Panc1 (cell line): ENCODE measurements at regions not wholly inside any gene's neighbourhood (a gene's known extent, or its start where the extent isn't known, plus 50 kb on each side); places are given as distances from the start of the nearest gene placed in this dataset.

ENCODE experiments used
- ATAC-seq: fragments of 200-7000 bp; cut with Tn5 transposase; 2 replicates; pipeline ENCODE4 v1.9.1; 2020; ENCODE audit warnings: mild to moderate bottlenecking, moderate library complexity
- BruUV-seq: library from RNA; stranded (reverse); fragments of 400-500 nt; replicated peaks from 2 replicates; lab custom pipeline; 2021; lab: Mats Ljungman, UMichigan
- CTCF ChIA-PET: fragments of 300-600 bp; sonication (Branson Sonifier 250); formaldehyde crosslinking; loops from one replicate; lab custom pipeline; 2022; ENCODE audit warnings: antibody characterized with exemption; lab: Charles Lee
- POLR2A ChIA-PET: fragments of 300-600 bp; sonication (Branson Sonifier 250); formaldehyde crosslinking; loops from one replicate; lab custom pipeline; 2022; ENCODE audit warnings: antibody characterized with exemption; lab: Charles Lee
- DNase-seq: peaks from one replicate; pipeline ENCODE4 v3.0.0-alpha.2; 2010; ENCODE audit warnings: low read depth, low spot score
- H3K27ac ChIP-seq: 2 replicates; pipeline ENCODE4 v1.5.1; 2011; ENCODE audit warnings: mild to moderate bottlenecking, low read length, inconsistent platforms
- H3K27me3 ChIP-seq: fragments of 200-500 bp; sonication (Bioruptor generic); 2 replicates; pipeline ENCODE4 v1.6.0; 2014; ENCODE audit warnings: low read length, inconsistent platforms; ENCODE audit not compliant: control insufficient read depth, insufficient read depth
- H3K36me3 ChIP-seq: fragments of 200-500 bp; sonication (Bioruptor generic); 2 replicates; pipeline ENCODE4 v1.5.1; 2014; ENCODE audit warnings: inconsistent platforms, mild to moderate bottlenecking, low read length, moderate library complexity; ENCODE audit not compliant: control insufficient read depth, insufficient read depth
- H3K4me1 ChIP-seq: 2 replicates; pipeline ENCODE4 v1.5.1; 2011; ENCODE audit warnings: inconsistent platforms, mild to moderate bottlenecking, low read length, moderate library complexity; ENCODE audit not compliant: control insufficient read depth, insufficient read depth
- H3K4me3 ChIP-seq, 2 experiments: 2 replicates each; pipeline ENCODE4 v1.5.1; 2011 to 2012; ENCODE audit warnings: low read depth in 2 of 2, low read length in 2 of 2, mild to moderate bottlenecking in 2 of 2, inconsistent platforms in 1 of 2, moderate library complexity in 1 of 2
- H3K9me3 ChIP-seq: fragments of 200-500 bp; sonication (Bioruptor generic); 2 replicates; pipeline ENCODE4 v1.5.1; 2014; ENCODE audit warnings: low read depth, mild to moderate bottlenecking, inconsistent platforms, low read length, moderate library complexity; ENCODE audit not compliant: control insufficient read depth, insufficient read depth
- POLR2AphosphoS5 ChIP-seq: IDR thresholded peaks from 2 replicates; pipeline ENCODE4 v1.6.1; 2012; ENCODE audit warnings: mild to moderate bottlenecking, low read depth, low read length, moderate library complexity
- SIN3A ChIP-seq: IDR thresholded peaks from 2 replicates; pipeline ENCODE4 v1.6.1; 2012; ENCODE audit warnings: low read depth, mild to moderate bottlenecking, low read length, moderate library complexity, borderline replicate concordance; ENCODE audit not compliant: insufficient read depth
- TCF7L2 ChIP-seq: IDR thresholded peaks from 2 replicates; pipeline ENCODE4 v1.6.1; 2011; ENCODE audit warnings: mild to moderate bottlenecking, low read depth, low read length, inconsistent platforms
- in situ Hi-C: cut with HindIII; loops from 2 replicates; pipeline ENCODE4 v1.10.0; 2016; ENCODE audit warnings: low sequenced_read_pairs, low pct_unique_long_range_greater_than_20kb
- intact Hi-C: fragments of 100-400 bp; cut with micrococcal nuclease; formaldehyde crosslinking; loops from one replicate; pipeline ENCODE4 v1.10.0; 2022; ENCODE audit not compliant: unreplicated experiment
- TF ChIP-seq, protein P1 (sequence below): fragments of 450-650 bp; IDR thresholded peaks from 2 replicates; pipeline ENCODE4 v1.5.1; 2017; ENCODE audit warnings: mild to moderate bottlenecking
- TF ChIP-seq, protein P2 (sequence below), 2 experiments: IDR thresholded peaks; 2 replicates each; pipeline ENCODE4 v1.6.1; 2011 to 2012; ENCODE audit warnings: low read depth in 2 of 2, control low read depth in 1 of 2, low read length in 1 of 2, mild to moderate bottlenecking in 1 of 2, moderate library complexity in 1 of 2; ENCODE audit not compliant: insufficient read depth in 1 of 2

- CTCF ChIA-PET = no interaction called here
- ATAC-seq = no peak
- Histone ChIP-seq H3K27me3 (peaks cover 2% of the 10 kb centered on the region; the same call in 1 of the 2 replicates), H3K4me3 (no peak overlapping the region), H3K9me3 (no peaks in the 10 kb centered on the region), H3K4me1 (no peaks in the 10 kb centered on the region), H3K36me3 (no peaks in the 10 kb centered on the region), H3K27ac (no peak overlapping the region)
- intact Hi-C loops (no loop called here), in situ Hi-C loops (no loop called here)
- DNase-seq = no peak
- POLR2A ChIA-PET = no interaction called here
- TF ChIP-seq POLR2AphosphoS5 (no peak), SIN3A (no peak)
- TF ChIP-seq, protein P1, sequence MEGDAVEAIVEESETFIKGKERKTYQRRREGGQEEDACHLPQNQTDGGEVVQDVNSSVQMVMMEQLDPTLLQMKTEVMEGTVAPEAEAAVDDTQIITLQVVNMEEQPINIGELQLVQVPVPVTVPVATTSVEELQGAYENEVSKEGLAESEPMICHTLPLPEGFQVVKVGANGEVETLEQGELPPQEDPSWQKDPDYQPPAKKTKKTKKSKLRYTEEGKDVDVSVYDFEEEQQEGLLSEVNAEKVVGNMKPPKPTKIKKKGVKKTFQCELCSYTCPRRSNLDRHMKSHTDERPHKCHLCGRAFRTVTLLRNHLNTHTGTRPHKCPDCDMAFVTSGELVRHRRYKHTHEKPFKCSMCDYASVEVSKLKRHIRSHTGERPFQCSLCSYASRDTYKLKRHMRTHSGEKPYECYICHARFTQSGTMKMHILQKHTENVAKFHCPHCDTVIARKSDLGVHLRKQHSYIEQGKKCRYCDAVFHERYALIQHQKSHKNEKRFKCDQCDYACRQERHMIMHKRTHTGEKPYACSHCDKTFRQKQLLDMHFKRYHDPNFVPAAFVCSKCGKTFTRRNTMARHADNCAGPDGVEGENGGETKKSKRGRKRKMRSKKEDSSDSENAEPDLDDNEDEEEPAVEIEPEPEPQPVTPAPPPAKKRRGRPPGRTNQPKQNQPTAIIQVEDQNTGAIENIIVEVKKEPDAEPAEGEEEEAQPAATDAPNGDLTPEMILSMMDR = no peak
- no TSS peak for BruUV-seq
Measured at GRCh38 chr2:128867311-128867710, 548.6 kb upstream of the HS6ST1 start.

DNA sequence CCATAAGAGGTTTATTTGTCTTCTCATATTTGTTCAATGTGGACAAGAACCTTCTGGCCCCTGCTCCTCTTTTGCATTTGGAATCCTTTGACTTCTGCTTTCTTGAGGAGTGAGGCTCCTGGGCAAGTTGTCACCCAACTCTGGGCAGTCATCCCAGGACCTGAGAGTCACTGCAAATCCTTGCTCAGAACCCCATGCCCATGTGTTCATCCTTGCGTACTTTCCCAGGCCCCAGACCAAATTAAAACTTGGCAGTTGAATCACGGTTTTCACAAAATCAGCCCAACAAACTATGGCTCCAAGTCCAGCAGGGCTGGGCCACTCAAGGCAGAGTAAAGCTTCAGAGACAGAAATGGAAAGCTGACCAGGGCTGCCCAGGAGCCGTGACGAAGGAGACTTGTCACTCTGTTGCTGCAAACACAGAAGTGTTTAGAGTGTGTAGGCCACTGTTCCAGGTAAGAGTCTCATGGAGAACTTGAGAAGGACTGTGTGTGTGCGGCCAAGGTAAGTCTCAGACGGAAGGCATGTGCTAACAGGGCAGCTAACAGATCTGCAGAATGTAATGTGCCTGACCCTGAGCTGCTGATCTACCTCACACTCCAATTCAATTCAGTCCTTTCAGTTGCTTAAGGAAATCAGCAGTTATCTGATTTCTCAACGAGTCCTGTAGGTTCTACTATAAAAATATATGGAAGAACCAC is 549.4 kb upstream of the HS6ST1 start:
- CTCF ChIA-PET = no interaction called here
- DNase-seq = no peak

More for the DNA sequence above, 549.4 kb upstream of the HS6ST1 start:
- Histone ChIP-seq H3K27me3 (peaks cover 2% of the 10 kb centered on the region; the same call in 1 of the 2 replicates), H3K36me3 (no peaks in the 10 kb centered on the region), H3K9me3 (no peaks in the 10 kb centered on the region), H3K27ac (no peak overlapping the region), H3K4me3 (no peak overlapping the region), H3K4me1 (no peaks in the 10 kb centered on the region)
- TF ChIP-seq, protein P2, sequence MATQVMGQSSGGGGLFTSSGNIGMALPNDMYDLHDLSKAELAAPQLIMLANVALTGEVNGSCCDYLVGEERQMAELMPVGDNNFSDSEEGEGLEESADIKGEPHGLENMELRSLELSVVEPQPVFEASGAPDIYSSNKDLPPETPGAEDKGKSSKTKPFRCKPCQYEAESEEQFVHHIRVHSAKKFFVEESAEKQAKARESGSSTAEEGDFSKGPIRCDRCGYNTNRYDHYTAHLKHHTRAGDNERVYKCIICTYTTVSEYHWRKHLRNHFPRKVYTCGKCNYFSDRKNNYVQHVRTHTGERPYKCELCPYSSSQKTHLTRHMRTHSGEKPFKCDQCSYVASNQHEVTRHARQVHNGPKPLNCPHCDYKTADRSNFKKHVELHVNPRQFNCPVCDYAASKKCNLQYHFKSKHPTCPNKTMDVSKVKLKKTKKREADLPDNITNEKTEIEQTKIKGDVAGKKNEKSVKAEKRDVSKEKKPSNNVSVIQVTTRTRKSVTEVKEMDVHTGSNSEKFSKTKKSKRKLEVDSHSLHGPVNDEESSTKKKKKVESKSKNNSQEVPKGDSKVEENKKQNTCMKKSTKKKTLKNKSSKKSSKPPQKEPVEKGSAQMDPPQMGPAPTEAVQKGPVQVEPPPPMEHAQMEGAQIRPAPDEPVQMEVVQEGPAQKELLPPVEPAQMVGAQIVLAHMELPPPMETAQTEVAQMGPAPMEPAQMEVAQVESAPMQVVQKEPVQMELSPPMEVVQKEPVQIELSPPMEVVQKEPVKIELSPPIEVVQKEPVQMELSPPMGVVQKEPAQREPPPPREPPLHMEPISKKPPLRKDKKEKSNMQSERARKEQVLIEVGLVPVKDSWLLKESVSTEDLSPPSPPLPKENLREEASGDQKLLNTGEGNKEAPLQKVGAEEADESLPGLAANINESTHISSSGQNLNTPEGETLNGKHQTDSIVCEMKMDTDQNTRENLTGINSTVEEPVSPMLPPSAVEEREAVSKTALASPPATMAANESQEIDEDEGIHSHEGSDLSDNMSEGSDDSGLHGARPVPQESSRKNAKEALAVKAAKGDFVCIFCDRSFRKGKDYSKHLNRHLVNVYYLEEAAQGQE (IDR thresholded peaks at IDR 0.05; ENCODE audit: insufficient read depth in 1 of 2, low read depth in 2 of 2, low read length in 1 of 2) = no peak
- no peak for TF ChIP-seq SIN3A
- no peak for TF ChIP-seq POLR2AphosphoS5
- TF ChIP-seq TCF7L2 = no peak
- TF ChIP-seq, protein P1 = no peak
- in situ Hi-C loops = no loop called here
- no peak for ATAC-seq
- no TSS peak for BruUV-seq
- POLR2A ChIA-PET = no interaction called here
- intact Hi-C loops = no loop called here
